ENCODE measurements at regions not wholly inside any gene's neighbourhood (a gene's known extent, or its start where the extent isn't known, plus 50 kb on each side); places are given as distances from the start of the nearest gene placed in this dataset.

- TF ChIP-seq CTCF (IDR thresholded peaks at IDR 0.05) = no peak
- TF ChIP-seq POLR2A (IDR thresholded peaks at IDR 0.05) = no peak
Measured at GRCh38 chr6:120576061-120576460, 758.2 kb downstream of the TBC1D32 start.
